ENCODE measurements at regions not wholly inside any gene's neighbourhood (a gene's known extent, or its start where the extent isn't known, plus 50 kb on each side); places are given as distances from the start of the nearest gene placed in this dataset.

DNA sequence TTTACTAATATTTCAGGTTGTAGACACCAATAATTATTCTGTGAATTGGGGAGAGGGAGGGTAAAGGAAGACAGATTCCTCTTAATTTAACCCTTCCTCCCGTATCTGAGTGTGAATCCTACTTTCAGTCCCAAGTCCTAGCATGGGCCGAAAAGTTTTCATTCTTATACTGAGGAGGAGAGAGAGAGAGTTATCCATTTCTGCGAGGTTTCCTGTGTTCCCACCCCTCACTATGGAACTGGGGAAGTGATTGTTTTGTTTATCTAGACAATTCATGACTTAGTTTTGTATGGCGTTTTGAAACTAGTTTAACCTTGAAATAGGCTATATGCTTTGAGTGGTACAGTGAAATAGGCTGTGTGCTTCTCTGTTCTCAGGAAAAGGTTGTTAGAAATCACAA lies 134.0 kb upstream of the DPYD start:
- no peak for DNase-seq

DNA sequence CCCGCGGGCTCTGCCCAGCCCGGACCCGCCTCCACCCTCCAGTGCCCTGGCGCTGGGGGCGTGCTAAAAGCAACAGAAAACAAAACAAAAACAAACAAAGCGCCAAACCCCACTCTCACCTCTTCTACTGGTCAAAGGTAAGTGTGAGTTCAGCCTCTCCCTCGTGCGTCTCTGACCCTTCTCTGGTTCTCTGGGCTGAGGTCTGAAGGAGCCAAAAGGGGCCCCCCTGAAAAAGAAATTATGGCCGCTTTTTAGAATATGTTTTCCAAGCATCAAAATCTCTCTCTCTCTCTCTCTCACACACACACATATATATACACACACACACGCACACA lies 133.5 kb upstream of the DPYD start:
- DNase-seq = no peak

DNA sequence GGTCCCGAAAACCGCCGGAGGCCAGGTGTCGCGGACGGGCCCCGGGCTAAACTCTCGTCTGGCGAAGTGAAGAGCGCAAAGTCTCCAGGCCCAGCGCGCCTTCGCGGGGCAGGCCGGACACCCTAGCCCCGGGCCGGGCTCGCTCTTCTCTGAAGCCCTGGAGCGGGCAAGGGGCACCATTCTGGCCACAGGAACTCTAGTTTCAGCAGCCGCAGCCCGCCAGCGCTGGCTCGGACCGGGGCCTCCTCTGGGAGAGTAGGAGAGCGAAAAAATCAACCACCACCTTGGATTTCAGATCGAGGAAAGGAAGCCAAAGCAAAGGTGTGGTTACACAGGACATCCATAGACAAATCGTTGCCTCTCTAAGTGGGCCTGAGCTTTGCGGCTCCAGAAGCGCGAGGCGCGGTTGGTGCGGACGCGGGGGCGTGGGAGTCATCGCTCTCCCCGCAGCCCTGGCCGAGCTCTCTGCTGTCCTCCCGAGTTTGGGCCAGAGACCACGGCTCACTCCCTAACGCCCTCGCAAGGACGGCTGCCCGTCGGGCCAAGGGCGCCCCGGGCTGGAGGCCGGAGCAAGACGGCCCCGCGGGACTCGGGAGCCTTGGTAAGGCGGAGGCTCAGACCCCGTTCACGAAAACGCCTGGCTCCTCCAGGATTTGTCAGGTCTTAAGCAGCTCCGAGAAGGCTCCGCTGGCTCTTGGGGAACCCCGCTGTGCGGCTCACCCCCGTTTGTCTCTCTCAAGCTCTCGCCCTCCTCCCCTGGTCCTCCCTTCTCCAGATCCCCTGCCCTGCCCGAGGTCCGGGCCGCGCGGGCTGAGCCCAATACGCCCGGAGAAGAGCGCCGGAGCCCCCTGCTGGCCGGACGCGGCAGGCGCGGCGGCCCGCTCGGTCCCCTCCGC lies 132.9 kb upstream of the DPYD start:
- DNase-seq = peak; percentile 29

DNA sequence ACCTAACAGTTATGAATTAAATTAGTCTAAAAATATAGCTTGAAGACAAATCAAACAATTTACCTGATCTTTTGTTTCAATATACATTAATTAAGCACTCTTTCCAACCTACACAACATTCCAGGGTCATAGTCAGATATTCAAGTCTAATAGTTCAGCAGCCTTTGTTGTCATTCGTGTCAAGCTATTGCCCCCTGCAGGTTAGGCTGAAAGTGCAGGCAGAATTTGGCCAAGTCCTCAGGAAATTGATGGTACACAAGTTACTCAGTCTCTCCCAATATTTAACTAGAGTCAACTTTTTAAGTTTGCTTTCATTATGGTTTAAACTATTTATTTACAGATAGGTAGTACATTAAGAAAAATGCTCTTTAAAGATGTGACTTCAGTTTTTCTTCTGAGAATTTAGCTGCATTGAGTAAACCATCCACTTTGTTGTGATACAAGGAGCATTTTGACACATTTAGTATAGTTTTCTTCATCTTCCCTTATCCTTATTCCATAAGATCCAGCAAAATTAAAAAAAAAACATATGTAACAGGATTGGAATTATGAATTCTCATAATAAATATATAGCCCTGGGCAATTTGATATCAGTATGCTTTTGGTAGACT lies 130.3 kb upstream of the DPYD start:
- peak; percentile 67 for DNase-seq

DNA sequence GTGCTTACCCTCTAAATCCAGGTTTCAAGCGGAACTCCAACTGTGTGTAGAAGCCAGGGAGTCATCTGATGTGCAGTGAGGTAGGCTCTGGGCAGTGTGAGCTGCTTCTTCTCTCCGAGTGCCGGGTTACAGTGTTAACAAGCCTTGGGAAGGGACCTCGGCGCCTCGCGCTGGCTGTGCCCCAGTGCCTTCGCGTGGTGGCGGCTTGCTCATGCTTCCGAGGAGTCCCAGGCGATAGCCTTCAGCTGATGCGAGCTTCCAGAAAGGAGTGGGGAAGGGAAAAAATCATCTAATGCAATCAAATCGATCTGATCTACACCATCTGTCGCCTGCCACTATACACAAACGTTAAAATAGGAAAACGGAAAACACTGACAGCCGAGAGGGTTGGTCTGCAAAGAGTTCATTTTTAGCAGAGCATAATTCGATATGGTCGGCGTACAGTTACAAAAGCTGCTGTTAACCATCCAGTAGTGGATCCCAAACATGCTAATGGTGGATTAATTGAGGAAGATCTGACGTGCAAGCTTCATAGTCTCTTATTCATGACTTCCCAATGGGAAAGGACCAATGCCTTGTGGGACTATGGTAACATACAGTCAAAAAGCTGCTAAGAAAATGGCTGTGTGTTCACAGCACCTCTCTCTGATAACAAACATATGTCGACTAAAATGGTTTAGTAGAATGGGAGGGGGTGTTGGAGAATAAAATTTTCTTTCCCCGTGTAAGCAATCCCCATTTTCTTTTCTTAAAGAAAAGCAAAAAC lies 128.7 kb upstream of the DPYD start:
- DNase-seq = no peak

DNA sequence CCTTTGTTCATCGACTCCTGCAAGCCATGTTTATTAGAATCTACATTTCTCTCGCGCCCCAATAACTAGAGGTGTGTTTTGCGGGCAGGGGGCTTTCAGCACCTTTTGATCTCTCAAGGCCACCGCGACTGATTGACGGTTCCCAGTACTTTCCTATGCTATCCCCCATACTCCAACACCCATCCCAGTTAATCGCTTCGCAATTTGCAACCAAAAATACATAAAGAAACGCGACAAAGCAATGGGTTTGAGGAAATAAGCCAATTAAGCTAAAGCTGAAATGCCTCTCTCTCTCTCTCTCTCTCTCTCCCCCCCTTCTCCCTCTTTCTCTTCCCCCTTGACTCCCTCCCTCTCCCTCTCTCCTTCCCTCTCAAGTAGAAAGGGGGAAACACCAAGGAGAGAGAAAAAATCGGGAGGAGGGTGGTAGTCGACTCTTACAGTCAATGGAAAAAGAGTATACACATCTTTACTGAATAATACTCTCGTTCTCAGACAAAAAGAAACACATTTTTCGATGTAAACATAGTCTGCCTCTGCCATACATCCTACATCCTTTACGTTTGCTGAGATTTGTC lies 128.0 kb upstream of the DPYD start:
- DNase-seq = no peak

DNA sequence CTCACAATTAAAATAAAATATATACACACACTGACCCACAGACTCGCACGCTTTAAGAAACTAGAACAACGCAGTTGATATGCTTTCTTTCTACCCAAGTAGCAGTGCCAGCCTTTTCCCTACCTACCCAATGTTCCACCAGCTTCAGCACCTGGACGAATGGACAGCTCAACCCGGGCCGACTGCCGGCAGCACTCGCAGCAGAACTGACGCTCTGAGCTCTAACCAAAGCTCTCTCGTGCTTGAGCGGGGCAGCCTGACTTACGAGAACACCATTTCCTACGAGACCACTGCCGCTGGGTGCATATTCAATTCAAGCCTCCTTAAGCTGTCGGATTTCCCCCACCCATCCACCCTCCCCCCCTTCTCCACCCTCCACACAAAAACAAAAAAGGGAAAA lies 127.4 kb upstream of the DPYD start:
- peak; percentile 57 for DNase-seq

DNA sequence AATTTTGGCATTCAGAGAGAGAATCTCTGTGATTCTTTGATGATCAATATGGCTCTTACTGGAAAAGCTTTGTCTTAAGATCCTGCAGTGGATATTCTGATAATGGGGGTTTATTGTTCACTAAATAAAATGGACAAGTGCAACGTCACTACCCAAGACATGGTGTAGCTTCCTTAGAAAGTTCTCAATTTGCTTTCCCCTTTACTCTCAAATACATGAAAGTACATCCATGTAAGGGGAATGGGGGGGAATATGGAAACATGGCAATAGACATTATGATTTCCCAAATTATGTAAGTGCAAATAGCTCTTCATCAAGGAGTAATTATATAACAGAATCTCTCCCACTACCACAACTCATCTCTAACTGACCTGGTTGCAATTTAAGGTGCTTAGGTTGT lies 126.3 kb upstream of the DPYD start:
- no peak for DNase-seq

DNA sequence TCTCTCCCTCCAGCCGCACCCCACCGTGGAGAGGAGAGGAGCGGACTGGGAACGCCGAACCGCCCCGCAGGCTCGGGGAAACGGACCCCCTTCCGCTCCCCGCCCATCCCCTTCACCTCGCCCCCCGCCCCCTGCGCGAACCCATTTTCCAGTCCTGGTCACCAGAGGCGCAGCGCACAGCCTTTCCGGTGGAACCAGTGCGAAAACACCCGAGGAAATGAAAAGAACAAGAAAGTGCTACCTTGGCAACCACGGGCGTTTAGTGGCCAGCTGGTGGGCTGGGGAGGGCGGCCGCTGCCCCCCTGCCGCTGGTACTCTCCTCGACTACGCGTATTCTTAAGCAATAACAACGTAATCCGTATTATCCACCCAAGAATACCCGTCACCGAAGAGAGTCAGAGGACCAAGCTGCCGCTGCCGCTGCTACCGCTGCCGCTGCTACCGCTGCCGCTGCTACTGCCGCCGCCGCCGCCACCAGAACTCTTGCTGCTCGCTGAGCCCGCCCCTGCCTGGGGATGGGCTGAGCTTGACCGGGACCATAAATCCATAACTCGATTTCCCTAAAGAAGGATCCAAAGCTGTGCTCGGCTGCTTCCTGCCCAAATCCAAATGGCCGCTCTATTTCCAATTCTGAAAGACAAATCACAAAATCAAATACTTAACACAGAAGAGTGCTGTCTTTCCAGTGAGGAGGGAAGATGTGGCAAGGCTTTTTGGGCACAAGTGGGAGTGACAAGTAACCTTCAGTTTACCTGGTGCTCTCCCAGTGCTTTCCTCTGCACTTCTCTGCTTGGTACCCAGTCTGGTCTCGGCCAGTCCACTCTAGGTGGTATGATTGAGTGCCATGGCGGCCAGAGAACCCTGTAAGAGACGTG lies 125.2 kb upstream of the DPYD start:
- DNase-seq = no peak

DNA sequence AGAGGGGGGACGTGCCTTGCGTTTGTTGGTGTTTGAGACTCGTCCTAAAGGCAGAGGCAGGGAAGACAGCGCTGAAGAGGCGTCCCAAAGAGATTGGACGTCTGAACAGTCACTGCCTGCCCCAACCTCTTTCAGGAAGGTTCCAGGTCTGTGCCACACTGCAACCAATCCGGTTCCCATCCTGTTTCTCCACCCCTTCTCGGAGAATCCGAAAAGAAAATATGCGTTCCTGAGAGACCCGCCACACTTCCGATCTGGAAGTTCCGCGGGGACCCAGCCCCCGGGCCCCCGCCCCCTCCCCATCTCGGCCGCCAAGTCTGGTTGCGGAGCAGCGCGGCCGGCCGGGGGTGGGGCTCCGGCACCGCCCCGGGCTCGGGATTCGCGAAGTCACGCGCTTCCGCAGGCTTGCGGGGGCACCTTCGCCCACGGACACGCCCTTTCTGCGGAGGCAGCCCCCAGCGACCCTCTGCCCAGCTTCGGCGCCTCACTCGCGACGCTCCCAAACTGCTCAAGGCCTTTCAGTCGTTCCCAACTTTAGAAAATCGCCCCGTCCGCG lies 124.5 kb upstream of the DPYD start:
- no peak for DNase-seq

DNA sequence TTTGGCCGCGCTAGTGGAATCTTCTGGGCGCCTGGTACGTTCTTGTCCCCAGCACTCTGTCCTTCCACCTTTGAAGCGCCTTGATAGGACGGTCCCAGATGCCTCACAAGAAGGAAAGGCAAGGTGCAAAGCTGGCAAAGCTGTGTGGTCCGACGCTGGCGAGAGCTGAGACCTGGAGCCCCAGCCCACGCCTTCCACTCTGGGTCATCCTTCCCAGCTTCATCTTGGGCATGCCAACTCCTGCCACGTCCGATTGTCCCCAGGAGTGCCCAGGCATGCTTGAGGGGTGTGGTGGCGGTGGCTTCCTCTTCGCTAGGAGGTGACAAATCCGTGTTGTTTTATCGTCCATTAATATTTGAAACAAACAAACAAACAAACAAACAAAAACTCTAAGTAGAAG lies 123.9 kb upstream of the DPYD start:
- DNase-seq = no peak

DNA sequence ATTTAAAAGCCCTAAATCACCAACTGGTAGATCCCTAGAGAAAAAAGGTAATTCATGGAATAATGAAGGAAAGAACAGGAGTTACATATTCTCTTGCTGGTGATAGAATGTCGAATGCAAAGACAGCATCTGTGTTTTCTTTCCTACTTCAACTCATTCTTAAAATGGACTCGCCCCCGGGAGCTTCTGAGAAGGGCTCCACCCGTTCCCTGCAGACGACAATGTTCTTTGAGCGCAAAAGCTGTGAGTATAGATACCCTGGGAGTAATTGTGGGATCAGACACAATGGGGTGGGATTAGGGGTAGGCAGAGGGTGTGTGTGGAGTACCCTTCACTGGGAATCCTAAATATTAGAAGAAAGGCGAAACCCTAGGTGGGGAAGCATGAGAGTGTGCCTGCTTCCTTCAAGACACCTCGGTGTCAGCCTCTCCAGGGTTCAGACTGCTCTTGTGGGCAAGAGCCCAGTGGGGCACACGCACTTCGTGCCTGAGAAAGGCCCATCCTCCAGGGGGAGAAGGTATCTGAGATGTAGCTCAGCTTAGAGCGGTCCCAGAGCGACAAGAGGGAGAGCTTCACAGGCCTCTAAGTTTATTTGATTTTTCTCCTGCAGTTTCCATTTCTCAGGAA lies 123.3 kb upstream of the DPYD start:
- no peak for DNase-seq

DNA sequence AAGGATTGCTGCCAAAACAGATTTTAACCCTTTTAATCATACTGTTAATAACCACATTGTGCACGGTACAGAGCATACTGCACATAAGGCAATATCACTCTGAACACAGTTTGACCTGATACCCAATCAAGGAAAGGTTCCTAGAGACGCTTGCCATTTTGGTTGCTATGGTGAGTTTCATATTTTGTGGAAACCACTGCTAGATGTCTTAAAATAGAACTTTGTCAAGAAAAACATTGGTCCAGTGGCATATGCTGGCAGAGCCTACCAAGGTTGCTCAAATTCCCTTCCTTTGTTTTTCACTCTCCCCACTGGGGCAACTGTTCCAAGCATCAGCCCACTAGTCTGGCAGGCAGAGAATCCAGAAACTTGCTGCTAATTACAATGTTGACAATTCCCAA lies 114.8 kb upstream of the DPYD start:
- DNase-seq = no peak

DNA sequence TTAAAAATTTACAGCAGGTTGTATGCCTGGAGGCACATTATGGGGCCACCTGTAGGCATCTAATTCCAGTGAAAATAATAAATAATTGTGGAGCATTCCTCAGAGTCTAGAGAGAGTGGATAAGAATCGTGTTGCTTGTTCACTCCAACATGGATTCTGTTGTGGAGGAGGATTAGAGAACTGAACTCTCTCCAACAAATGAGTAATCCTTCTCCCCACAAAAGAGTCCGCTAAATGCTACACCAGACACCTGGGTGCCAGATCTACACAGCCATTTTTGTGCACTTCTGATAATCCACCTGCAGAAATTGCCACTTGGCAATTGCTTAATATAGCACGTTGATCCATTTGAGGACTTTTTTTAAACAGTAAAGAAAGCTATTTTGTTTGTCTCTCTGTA lies 113.7 kb upstream of the DPYD start:
- DNase-seq = no peak

DNA sequence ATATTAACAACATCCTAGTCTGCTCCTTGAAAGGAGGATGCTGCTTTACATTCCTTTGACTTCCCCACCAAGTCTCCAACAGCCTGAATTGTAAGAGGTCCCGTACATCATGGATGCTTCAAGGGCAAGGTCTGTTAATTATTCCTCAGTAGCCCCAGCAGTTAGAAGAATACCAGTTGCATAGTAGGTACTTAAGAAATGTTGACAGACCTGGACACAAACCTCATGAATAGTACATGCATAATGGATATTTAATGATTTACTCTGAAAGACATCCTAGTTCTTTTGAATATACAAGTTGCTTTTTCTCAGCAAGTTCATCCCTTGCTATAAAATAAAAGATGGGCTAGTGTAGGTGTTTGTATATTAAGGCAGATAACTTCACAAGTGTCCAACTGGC lies 112.1 kb upstream of the DPYD start:
- DNase-seq = no peak

DNA sequence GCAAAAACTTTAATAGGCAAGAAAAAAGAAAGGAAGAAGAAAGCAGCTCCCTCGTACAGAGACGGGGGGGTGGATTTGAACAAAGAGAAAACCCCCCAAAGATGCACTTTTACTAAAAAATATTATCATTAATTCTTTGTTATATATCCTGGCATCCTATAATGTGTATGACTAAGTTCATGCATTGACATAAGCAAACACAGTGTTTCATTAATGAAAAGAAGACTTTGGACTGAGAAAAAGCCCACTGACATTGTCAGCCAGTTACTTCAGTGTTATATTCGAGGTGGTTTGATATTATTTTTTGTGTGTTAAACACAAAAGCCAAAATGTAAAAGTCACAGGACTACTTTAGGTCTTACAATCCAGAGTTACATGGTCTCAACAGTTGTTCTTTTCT lies 110.1 kb upstream of the DPYD start:
- DNase-seq = no peak

DNA sequence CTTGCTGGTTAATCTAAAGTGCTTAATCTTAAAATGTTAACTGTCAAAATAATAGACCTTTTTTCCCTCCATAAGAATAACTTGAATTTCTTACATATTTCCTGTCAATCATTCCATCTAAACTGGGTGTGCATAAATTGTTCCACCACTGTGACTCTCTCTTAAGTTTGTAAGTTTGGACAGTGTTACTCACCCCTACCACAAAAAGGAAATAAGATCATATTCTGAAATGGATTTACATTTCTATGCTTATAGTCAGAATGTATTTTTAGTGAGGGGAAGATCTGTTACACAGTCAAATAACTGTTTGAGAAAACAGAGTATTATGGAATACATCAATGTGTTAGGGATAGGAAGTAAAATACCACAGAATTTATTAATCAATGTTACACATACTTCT lies 109.6 kb upstream of the DPYD start:
- no peak for DNase-seq

DNA sequence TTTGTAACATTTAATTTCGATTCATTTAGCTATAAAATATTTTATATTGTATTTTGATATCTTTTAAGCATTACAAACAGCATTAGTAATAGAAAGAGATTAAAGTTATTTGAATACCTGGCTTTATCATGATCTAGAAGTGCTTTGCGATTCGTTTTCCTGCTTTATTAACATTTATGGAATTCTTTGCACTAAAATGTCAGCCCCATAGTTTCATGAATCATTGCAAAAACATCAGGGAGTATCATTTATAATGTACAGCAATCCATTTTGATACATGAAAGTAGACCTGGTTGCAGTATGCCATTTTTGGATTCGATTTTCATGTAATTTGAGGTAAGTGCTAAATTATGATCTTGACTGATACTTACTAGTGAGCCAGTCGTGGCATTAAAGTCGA lies 108.0 kb upstream of the DPYD start:
- DNase-seq = no peak

DNA sequence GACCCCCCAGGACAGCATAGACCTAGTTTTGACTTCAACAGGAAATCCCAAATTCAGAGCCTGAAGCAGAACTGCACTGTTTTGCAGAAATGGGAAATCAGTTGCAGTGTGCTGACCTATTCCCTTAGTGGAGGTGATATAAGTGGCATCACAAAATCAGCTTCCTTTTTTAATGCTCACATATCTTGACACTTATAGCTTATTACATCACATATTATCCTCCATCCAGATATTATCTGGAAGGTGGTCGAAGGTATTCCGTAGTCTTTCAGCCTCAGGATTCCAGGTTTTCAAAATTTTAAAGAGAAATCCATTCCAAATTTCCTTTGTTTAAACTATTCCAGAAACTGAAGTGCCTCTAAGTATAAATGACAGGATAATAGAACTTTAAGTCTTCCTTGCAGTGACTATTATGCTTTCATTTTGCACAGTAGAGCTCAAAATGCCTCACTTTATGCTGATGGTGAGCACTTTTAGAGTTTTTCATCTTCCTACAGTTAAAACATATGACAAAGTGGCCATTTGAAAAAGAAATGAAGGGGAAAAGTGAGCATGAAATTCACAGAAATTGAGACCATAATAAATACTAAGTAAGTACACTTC lies 106.4 kb upstream of the DPYD start:
- DNase-seq = no peak

DNA sequence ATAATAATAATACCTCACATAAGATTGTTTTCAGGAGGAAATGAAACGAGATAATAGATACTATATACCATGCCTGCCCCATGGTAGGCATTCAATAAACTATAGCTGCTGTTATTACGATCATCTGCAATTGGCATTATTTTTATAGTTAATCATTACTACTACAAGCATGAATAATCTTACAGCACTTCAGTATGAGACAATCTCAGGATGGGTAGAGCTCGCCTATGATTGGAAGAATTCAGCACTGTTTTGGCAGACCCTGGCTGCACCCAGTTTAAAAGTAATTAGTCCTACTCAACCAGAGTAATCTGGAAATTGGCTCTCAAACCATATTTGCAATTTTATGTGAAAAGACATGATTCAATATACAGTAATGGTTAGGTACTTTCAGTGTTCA lies 105.0 kb upstream of the DPYD start:
- no peak for DNase-seq

DNA sequence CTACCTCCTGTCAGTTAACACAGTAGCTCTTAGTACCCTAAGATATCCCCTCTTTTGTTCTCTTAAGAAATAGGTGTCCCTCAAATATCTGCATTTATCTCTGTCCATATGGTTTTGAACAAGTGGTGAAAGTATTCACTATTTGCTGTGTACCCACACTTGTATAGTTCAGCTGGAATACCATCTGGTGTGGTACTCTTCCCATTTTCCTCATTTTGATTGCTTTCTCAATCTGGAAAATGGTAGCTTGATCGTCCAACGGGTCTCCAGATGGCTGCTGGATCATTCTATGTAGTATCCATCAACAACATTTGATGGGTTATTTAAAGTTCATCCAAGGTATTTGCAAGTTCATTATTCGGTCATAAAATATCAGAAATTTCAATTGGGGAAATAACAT lies 100.3 kb upstream of the DPYD start:
- no peak for DNase-seq

DNA sequence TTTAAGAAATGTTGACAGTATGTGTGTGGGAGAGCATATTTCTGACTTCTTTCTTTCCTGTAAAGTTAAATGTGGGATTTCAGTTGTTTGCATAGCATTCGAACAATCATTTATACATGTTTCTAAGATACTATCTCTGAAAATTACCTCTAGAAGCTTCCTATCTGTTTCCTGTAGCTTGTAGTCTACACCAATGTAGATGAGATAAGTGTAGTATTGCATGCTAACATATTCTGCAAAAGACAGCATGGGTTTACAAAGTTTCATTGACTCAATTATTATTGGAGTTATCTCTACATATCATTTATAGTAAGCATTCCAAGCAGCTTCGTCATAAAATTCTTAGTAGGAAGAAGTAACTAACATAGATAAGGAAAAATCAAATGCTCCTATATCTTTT lies 98.9 kb upstream of the DPYD start:
- no peak for DNase-seq

All from MV-4-11 (cell line).